ENCODE measurements at regions not wholly inside any gene's neighbourhood (a gene's known extent, or its start where the extent isn't known, plus 50 kb on each side); places are given as distances from the start of the nearest gene placed in this dataset.

GRCh38 chr4:43999669-44000068 lies 448.9 kb downstream of the KCTD8 start:
- Histone ChIP-seq H3K4me3 (ENCODE audit: low read depth, low read length) (no peak overlapping the region), H3K27ac (no peak overlapping the region), H3K36me3 (ENCODE audit: control insufficient read depth, insufficient read depth, low read length) (no peaks in the 10 kb centered on the region), H3K4me2 (ENCODE audit: low read length) (no peak overlapping the region), H3K9ac (no peak overlapping the region), H2AFZ (no peak overlapping the region), H3K9me3 (ENCODE audit: control insufficient read depth, low read length) (no peaks in the 10 kb centered on the region), H3K4me1 (no peaks in the 10 kb centered on the region), H3K27me3 (ENCODE audit: control insufficient read depth, insufficient read depth, low read length) (no peaks in the 10 kb centered on the region), H3K79me2 (no peaks in the 10 kb centered on the region)
- no peak for TF ChIP-seq CTCF (IDR thresholded peaks at IDR 0.05)

GRCh38 chr4:44002368-44002767 lies 446.2 kb downstream of the KCTD8 start:
- Histone ChIP-seq H3K27me3 (ENCODE audit: control insufficient read depth, insufficient read depth, low read length) (no peaks in the 10 kb centered on the region), H2AFZ (no peak overlapping the region), H3K9me3 (ENCODE audit: control insufficient read depth, low read length) (no peaks in the 10 kb centered on the region), H3K9ac (no peak overlapping the region), H3K4me1 (no peaks in the 10 kb centered on the region), H3K36me3 (ENCODE audit: control insufficient read depth, insufficient read depth, low read length) (no peaks in the 10 kb centered on the region), H3K79me2 (no peaks in the 10 kb centered on the region), H3K4me2 (ENCODE audit: low read length) (no peak overlapping the region), H3K4me3 (ENCODE audit: low read depth, low read length) (no peak overlapping the region), H3K27ac (no peak overlapping the region)
- no peak for TF ChIP-seq CTCF (IDR thresholded peaks at IDR 0.05)

GRCh38 chr4:44016570-44017421 lies 431.8 kb downstream of the KCTD8 start:
- Histone ChIP-seq H3K4me1 (no peaks in the 10 kb centered on the region), H3K27me3 (ENCODE audit: control insufficient read depth, insufficient read depth, low read length) (no peaks in the 10 kb centered on the region), H3K27ac (no peak overlapping the region), H3K79me2 (no peaks in the 10 kb centered on the region), H3K9ac (no peak overlapping the region), H3K36me3 (ENCODE audit: control insufficient read depth, insufficient read depth, low read length) (no peaks in the 10 kb centered on the region), H3K4me2 (ENCODE audit: low read length) (no peak overlapping the region), H3K9me3 (ENCODE audit: control insufficient read depth, low read length) (no peaks in the 10 kb centered on the region), H2AFZ (no peak overlapping the region), H3K4me3 (ENCODE audit: low read depth, low read length) (no peak overlapping the region)
- no peak for TF ChIP-seq CTCF (IDR thresholded peaks at IDR 0.05)

GRCh38 chr4:44017422-44017739 lies 431.2 kb downstream of the KCTD8 start:
- Histone ChIP-seq H3K4me2 (ENCODE audit: low read length) (no peak overlapping the region), H3K27ac (no peak overlapping the region)

More at GRCh38 chr4:44017422-44017739, 431.2 kb downstream of the KCTD8 start:
- H3K79me2 ChIP-seq: no peaks in the 10 kb centered on the region
- no peak for TF ChIP-seq CTCF (IDR thresholded peaks at IDR 0.05)
- H3K4me3 ChIP-seq (ENCODE audit: low read depth, low read length): no peak overlapping the region
- H3K27me3 ChIP-seq (ENCODE audit: control insufficient read depth, insufficient read depth, low read length): no peaks in the 10 kb centered on the region
- no peak overlapping the region for H3K9ac ChIP-seq
- H2AFZ ChIP-seq: no peak overlapping the region
- no peaks in the 10 kb centered on the region for H3K36me3 ChIP-seq (ENCODE audit: control insufficient read depth, insufficient read depth, low read length)
- H3K9me3 ChIP-seq (ENCODE audit: control insufficient read depth, low read length): no peaks in the 10 kb centered on the region
- no peaks in the 10 kb centered on the region for H3K4me1 ChIP-seq

All from parathyroid adenoma (tissue), 2 donors.